Breast epithelium (tissue), 3 donors: ENCODE measurements at regions not wholly inside any gene's neighbourhood (a gene's known extent, or its start where the extent isn't known, plus 50 kb on each side); places are given as distances from the start of the nearest gene placed in this dataset.

Source experiments
- POLR2A ChIP-seq: fragments of 450-650 bp; IDR thresholded peaks from one replicate; pipeline ENCODE4 v1.6.1; 2016; ENCODE audit warnings: antibody characterized with exemption, mild to moderate bottlenecking, moderate library complexity
- TF ChIP-seq, protein P1 (sequence below), 3 donors: fragments of 450-650 bp; IDR thresholded peaks; one replicate each; pipeline ENCODE4 v1.5.1; 2016 to 2017; ENCODE audit warnings: antibody characterized with exemption in 3 of 3, mild to moderate bottlenecking in 3 of 3, moderate library complexity in 3 of 3

DNA sequence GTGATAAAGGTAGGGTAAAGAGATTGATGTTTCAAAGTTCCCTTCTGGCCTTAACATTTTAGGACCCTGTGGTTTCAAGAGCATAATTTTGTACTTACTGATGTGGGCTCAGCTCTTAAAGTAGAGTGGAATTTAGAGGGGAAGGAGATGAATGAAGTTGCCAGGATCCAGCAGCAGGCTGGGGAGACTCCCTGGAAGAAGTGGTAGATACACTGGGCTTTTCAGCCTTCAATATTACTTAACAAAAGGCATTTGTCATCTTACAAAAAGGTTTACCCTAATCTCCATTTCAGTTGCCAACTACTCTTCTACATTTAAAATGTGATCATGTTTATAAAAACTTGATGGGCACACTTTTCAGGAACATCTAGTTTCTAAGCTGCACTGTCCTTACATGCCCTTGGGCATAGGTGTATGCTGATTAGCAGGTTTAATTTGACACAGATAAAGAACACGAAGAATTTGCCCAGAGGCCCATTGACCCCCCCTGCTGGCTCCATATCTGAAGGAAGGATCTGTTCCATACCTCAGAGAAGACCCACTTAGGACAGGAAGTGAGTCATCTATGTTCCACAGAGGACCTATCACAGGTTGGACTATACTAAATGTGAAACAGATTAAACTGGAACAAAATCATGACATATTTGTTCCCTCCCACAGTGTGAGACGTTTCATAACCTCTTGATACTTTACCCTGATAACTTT lies 93.0 kb upstream of the LPP start:
- no peak for TF ChIP-seq POLR2A
- TF ChIP-seq, protein P1, sequence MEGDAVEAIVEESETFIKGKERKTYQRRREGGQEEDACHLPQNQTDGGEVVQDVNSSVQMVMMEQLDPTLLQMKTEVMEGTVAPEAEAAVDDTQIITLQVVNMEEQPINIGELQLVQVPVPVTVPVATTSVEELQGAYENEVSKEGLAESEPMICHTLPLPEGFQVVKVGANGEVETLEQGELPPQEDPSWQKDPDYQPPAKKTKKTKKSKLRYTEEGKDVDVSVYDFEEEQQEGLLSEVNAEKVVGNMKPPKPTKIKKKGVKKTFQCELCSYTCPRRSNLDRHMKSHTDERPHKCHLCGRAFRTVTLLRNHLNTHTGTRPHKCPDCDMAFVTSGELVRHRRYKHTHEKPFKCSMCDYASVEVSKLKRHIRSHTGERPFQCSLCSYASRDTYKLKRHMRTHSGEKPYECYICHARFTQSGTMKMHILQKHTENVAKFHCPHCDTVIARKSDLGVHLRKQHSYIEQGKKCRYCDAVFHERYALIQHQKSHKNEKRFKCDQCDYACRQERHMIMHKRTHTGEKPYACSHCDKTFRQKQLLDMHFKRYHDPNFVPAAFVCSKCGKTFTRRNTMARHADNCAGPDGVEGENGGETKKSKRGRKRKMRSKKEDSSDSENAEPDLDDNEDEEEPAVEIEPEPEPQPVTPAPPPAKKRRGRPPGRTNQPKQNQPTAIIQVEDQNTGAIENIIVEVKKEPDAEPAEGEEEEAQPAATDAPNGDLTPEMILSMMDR (IDR thresholded peaks at IDR 0.05): no peak
